MM.1S (cell line): ENCODE measurements at regions not wholly inside any gene's neighbourhood (a gene's known extent, or its start where the extent isn't known, plus 50 kb on each side); places are given as distances from the start of the nearest gene placed in this dataset.

Source experiments
- DNase-seq: peaks from one replicate; pipeline ENCODE4 v3.0.0-alpha.2; 2015
- H2AFZ ChIP-seq: fragments of 300-600 bp; sonication (generic); 2 replicates; pipeline ENCODE4 v1.6.0; 2016; ENCODE audit warnings: antibody characterized with exemption, low read length
- H3F3A ChIP-seq: fragments of 300-600 bp; sonication (generic); 2 replicates; pipeline ENCODE4 v1.6.1; 2016; ENCODE audit warnings: mild to moderate bottlenecking, antibody characterized with exemption, low read length, moderate library complexity, mixed read lengths; ENCODE audit not compliant: insufficient read depth
- H3K27ac ChIP-seq: fragments of 300-600 bp; sonication (generic); 2 replicates; pipeline ENCODE4 v1.5.1; 2016; ENCODE audit warnings: mild to moderate bottlenecking, low read length
- H3K27me3 ChIP-seq: fragments of 300-600 bp; sonication (generic); replicated peaks from 2 replicates; pipeline ENCODE4 v1.6.0; 2016; ENCODE audit warnings: low read length; ENCODE audit not compliant: insufficient read depth
- H3K36me3 ChIP-seq: fragments of 300-600 bp; sonication (generic); replicated peaks from 2 replicates; pipeline ENCODE4 v1.6.1; 2016; ENCODE audit warnings: mild to moderate bottlenecking, low read length, mixed read lengths; ENCODE audit not compliant: insufficient read depth
- H3K4me1 ChIP-seq: fragments of 300-600 bp; sonication (generic); 2 replicates; pipeline ENCODE4 v1.6.1; 2016; ENCODE audit warnings: low read length, mixed read lengths
- H3K4me2 ChIP-seq: fragments of 300-600 bp; sonication (generic); 2 replicates; pipeline ENCODE4 v1.6.0; 2016; ENCODE audit warnings: low read depth, low read length
- H3K4me3 ChIP-seq: fragments of 300-600 bp; sonication (generic); 2 replicates; pipeline ENCODE4 v1.5.1; 2016; ENCODE audit warnings: low read length, mixed read lengths
- H3K79me2 ChIP-seq: fragments of 300-600 bp; sonication (generic); 2 replicates; pipeline ENCODE4 v1.6.1; 2016; ENCODE audit warnings: mixed run types, low read length, mixed read lengths
- H3K9ac ChIP-seq: fragments of 300-600 bp; sonication (generic); 2 replicates; pipeline ENCODE4 v1.6.1; 2016; ENCODE audit warnings: low read length, mixed read lengths
- H3K9me2 ChIP-seq: fragments of 300-600 bp; sonication (generic); replicated peaks from 2 replicates; pipeline ENCODE4 v1.6.1; 2016; ENCODE audit warnings: mild to moderate bottlenecking, low read length, mixed read lengths; ENCODE audit not compliant: insufficient read depth
- H3K9me3 ChIP-seq: fragments of 300-600 bp; sonication (generic); replicated peaks from 2 replicates; pipeline ENCODE4 v1.6.1; 2016; ENCODE audit warnings: mild to moderate bottlenecking, low read length, mixed read lengths; ENCODE audit not compliant: insufficient read depth
- H4K20me1 ChIP-seq: fragments of 300-600 bp; sonication (generic); 2 replicates; pipeline ENCODE4 v1.6.1; 2016; ENCODE audit warnings: mild to moderate bottlenecking, low read length, moderate library complexity, mixed read lengths; ENCODE audit not compliant: insufficient read depth
- CTCF ChIP-seq: fragments of 300-600 bp; sonication (generic); IDR thresholded peaks from 2 replicates; pipeline ENCODE4 v1.5.1; 2016; ENCODE audit warnings: antibody characterized with exemption, low read length, mixed read lengths
- EZH2 ChIP-seq: fragments of 300-600 bp; sonication (generic); optimal IDR thresholded peaks from 2 replicates; pipeline ENCODE3; 2017; ENCODE audit warnings: low read depth, mild to moderate bottlenecking, antibody characterized with exemption, low read length, mixed read lengths
- EZH2phosphoT487 ChIP-seq: fragments of 300-600 bp; sonication (generic); IDR thresholded peaks from 2 replicates; pipeline ENCODE4 v1.6.1; 2018; ENCODE audit warnings: antibody characterized with exemption, low read length

DNA sequence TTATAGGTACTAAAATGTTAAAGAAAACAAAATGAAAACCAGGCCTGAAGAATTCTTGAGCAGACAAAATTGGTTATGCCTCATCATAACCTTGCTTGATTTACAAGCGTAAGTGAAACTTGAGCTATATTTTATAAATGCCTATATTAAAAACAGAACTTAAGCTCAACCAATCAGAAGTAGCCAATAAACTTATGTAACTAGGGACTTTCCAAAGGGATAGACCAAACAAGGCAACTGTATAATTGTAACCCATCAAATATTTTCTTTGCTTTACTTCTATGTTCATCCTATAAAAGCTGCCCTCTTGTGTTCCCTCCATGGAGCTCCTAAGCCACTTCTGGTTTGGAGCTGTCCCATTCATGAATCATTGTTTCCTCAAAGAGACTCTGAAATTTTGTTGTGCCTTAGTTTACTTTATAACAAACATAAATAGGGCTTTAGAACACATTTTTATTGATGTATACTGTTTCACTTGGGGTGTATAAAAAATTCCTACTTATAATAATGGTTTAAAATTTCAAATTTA is 101.6 kb upstream of the CARMIL1 start:
- Histone ChIP-seq H3K4me2 (peak overlapping the region; percentile 80; the same call in 1 of the 2 replicates), H3K9ac (peak overlapping the region; percentile 47; the same call in 1 of the 2 replicates), H3K36me3 (no peaks in the 10 kb centered on the region), H3K4me3 (0 out of 2 replicates have a peak overlapping the region, but pooled peaks have one; percentile 22), H3K79me2 (no peaks in the 10 kb centered on the region), H3K9me2 (no peaks in the 10 kb centered on the region), H3K27me3 (no peaks in the 10 kb centered on the region), H4K20me1 (no peaks in the 10 kb centered on the region), H3K4me1 (peaks cover 53% of the 10 kb centered on the region), H3F3A (peaks cover 27% of the 10 kb centered on the region), H3K27ac (peak overlapping the region; percentile 90; the same call in 1 of the 2 replicates), H2AFZ (no peak overlapping the region), H3K9me3 (no peaks in the 10 kb centered on the region)
- DNase-seq, result no peak
- TF ChIP-seq CTCF (no peak), EZH2phosphoT487 (no peak), EZH2 (no peak)

DNA sequence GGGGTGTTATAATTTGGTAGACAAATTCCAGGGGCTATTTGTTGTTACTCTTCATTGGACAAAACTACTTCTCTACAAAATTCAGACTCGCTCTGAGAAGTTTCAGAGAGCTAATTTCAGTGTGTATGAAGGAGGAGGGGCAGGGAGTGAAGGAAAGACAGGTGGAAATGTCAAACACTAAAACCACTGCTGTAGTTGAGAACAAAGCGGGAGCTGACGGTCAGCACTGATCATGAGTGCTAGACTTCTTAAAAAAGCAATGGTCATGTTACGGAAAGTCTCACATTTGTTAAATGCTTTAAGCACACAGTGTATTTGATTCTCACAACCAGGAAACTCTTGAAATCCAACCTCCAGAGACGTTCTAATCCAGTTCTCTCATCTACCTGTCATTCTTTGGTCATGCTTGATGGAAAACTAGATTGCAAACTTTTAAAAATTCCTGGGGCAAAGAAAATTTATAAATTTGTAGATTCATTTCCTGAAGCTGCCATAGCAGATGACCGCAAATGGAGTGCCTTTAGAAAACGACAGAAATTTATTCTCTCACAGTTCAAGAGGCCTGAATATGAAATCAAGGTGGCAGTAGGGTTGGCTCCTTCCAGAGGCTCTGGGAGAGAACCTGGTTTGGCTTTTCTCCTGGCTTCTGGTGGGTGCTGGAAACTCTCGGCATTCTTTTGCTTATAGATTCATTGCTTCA is 100.7 kb upstream of the CARMIL1 start:
- H3K9ac ChIP-seq, result peak overlapping the region; percentile 47
- peak; percentile 83 for DNase-seq
- H3K4me3 ChIP-seq, result peak overlapping the region; percentile 22
- H3K9me3 ChIP-seq, result no peaks in the 10 kb centered on the region
- H3K79me2 ChIP-seq, result no peaks in the 10 kb centered on the region
- no peaks in the 10 kb centered on the region for H3K27me3 ChIP-seq
- H3K27ac ChIP-seq, result peak overlapping the region; percentile 90
- H3K36me3 ChIP-seq, result no peaks in the 10 kb centered on the region
- H3K4me2 ChIP-seq, result peak overlapping the region; percentile 80
- H3F3A ChIP-seq, result peaks cover 27% of the 10 kb centered on the region
- H3K4me1 ChIP-seq, result peaks cover 51% of the 10 kb centered on the region
- H2AFZ ChIP-seq, result peak overlapping the region; percentile 43
- TF ChIP-seq EZH2 (no peak), EZH2phosphoT487 (no peak), CTCF (no peak)
- no peaks in the 10 kb centered on the region for H4K20me1 ChIP-seq
- H3K9me2 ChIP-seq, result no peaks in the 10 kb centered on the region

DNA sequence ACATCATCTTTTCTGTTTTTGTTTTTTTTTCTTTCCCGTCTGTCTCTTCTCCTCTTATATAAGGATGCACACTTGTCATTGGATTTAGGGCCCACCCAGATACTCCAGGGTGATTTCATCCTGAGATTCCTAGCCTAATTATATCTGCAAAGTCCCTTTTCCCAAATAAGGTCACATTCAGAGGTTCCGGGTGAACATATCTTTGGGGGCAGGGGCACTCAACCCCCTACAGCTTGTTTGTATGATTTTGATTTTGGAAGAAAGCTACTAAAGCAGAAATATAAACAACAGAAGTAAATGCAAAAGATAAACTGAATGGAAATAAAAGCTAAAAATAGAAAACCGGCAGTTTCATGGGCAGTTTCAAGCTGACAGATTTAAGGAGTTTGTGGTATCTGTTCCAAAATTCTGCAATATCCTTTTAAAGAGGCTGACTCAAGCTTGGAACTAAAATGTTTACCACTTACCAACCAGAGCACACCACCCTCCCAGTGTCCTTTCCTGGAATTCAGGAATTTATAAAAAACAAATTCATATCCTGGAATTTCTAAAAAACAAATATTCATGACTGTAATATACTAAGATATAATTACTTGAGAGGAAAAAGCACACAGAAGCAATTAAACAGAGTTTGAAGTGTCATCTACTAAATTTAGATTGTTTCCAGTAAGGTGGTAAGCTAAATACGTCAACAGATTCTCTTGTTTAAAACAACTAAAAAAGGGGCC is 100.0 kb upstream of the CARMIL1 start:
- H3K9ac ChIP-seq, result peak overlapping the region; percentile 47
- TF ChIP-seq CTCF, result no peak
- peak overlapping the region; percentile 43 for H2AFZ ChIP-seq
- H3K9me2 ChIP-seq, result no peaks in the 10 kb centered on the region
- no peaks in the 10 kb centered on the region for H3K36me3 ChIP-seq
- no peak for DNase-seq
- peak overlapping the region; percentile 90 for H3K27ac ChIP-seq
- H3K9me3 ChIP-seq, result no peaks in the 10 kb centered on the region
- H3F3A ChIP-seq, result peaks cover 27% of the 10 kb centered on the region
- peak overlapping the region; percentile 80 for H3K4me2 ChIP-seq
- H3K27me3 ChIP-seq, result no peaks in the 10 kb centered on the region
- peak overlapping the region; percentile 22; the same call in 1 of the 2 replicates for H3K4me3 ChIP-seq
- H3K4me1 ChIP-seq, result peaks cover 45% of the 10 kb centered on the region
- H3K79me2 ChIP-seq, result no peaks in the 10 kb centered on the region
- no peaks in the 10 kb centered on the region for H4K20me1 ChIP-seq
